Muscle of back (tissue), 3 donors: ENCODE measurements at regions not wholly inside any gene's neighbourhood (a gene's known extent, or its start where the extent isn't known, plus 50 kb on each side); places are given as distances from the start of the nearest gene placed in this dataset.

Source experiments
- DNase-seq, 3 donors: peaks; one replicate each; pipeline versions ENCODE4 v3.0.0 to v3.0.0-alpha.2; 2013

DNA sequence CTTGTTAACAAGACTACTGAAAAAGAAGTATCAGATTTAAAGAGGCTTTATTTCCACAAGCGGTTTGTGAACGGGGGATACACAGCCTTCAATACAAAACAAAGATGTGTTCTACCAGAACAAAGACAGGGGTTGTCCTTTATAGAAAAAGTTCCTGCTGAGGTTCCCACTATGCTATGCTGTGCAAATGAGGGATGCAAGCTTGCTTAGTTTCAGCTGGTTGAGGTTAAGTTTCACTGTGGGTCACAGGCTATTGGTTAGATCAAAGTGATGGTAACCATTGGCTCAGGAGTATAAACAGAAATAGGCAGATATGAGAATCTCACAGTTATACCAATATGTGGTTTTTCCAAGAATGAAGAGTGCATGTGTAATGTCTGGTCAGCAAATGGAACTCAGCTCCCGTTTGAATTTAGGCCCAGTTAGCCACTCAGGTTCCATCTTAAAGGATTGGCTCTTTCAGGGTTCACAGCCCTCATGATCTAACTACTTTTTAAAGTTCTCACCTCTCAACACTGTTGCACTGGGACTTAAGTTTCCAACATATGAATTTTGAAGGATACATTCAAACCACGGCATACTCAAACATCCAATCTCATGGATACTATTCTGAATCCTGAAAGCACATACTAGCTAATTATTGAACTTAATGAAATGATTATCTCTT is 215.4 kb upstream of the DCN start:
- DNase-seq: no peak

DNA sequence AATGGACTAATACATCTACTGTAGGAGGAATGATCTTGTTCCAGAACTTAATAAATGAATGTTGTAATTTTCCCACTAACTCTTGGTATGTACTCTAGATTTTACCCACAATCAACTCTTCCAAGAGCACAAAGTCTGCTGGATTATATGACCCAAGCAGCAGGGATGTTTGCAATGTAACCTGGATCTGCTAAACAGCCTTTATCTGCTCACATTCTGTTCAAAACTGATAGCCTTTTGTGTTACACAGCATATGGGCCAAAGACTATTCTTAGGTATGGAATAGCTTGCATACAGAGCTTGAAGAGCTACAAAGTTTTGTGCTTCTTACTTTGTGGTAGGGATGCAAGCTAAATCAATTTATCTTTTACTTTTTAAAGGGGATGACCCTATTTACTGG is 213.7 kb upstream of the DCN start:
- no peak for DNase-seq

DNA sequence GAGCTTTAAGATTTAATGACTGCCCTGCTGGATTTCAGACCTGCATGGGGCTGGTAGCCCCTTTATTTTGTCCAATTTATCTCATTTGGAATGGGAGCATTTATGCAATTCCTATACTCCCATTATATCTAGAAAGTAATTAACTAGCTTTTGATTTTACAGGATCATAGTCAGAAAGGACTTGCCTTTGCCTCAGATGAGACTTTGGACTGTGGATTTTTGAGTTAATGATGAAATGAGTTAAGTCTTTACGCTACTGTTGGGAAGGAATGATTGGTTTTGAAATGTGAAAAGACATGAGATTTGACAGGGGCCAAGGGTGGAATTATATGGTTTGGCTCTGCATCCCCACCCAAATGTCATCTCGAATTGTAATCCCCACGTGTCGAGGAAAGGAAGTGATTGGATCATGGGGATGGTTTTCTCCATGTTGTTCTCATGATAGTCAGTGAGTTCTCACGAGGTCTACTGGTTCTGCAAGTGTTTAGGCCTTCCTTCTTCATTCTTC is 213.1 kb upstream of the DCN start:
- DNase-seq: no peak

DNA sequence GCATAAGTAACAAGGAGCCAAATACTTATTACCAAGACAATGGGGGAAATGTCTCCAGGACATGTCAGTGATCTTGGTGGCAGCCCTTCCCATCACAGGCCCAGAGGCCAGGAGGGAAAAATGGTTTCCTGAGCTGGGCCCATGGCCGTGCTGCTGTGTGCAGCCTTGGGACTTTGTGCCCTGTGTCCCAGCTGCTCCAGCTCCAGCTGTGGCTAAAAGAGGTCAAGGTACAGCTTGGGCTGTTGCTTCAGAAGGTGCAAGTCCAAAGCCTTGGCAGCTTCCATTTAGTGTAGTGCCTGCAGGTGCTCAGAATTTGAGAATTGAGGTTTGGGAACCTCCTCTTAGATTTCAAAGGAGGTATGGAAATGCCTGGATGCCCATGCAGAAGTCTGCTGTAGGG is 212.3 kb upstream of the DCN start:
- DNase-seq: no peak

DNA sequence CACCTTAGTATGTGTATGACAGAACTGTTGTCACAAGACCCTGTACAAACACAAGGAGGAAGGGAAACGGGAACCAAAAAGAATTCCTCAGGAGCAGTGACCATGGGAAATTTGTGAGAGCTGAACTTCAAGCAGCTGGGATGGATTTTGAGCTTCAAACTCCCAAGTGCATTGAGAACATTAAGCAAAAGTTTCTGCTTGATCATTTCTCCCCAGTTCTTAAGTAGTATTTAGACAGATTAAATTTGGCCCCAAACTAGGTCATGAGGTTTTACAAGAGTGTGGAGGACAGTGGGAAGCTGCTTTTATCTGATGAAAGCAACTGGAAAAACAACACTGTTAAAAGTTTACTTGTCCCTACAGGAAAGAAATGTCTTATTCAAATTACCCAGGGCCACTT is 206.0 kb upstream of the DCN start:
- no peak for DNase-seq

DNA sequence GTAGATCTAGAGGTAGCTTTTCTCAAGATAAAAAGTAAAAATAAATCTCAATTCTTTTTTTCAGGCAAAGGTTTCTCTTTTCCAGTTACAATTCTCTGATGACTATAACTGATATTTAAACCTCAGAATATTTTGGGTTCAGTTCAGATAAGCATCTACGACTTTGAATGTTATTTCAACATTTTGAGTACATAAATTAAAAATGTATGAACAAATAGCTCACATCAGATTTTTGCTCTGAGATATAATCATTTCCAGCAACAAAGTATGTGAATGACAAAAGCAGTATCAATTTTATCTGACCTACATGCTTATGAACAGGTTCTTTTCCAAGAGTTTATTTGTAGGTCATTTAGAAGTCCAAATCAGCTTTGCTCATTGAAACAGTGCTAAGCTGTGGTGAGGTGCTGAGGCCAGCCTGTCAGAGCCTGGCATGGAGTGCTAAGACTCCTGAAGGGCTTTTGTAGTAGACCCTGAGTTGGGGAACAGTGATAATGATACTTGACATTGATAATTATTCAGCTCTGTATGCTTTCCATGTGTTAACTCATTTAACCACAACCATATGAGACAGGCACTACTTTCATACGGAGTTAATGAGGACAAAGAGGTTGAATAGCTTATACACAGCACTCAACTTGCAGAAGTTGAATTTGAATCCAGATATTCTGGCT is 205.0 kb upstream of the DCN start:
- no peak for DNase-seq

DNA sequence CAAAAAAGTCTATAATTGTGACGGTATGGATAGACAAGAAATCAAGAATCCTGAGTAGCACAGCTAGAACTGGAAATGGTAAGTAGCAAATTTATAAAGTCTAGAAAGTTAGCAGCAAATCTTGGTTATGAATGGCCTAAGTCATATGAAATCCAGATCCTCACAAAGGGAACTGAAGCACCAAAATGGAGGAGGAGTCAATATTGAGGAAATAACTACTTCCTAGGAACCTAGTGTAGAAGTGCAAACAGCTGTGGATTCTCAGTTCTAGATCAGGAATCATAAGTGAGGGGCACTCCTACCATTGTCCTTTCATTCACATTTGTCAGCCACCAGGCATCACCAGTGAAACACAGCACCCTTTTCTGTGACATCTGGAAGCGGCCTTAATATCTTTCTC is 202.2 kb upstream of the DCN start:
- no peak for DNase-seq

DNA sequence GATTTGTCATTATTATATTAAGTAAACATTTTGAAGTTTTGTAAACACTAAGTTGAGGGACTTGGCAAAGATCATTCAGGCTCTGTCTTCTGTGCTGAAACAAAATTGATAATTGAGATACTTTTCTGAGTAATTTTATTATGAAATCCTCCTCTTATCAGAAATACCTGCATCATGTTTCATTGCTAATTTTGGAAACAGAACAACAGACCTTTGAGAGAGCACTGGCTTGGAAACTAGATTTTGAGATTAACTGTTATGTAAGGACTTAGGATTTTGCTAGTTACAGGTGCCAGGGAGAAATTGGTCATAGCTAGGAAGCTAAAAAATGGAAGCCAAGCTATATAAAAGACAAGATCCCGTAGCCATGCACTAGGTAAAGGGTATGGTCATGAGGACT is 201.7 kb upstream of the DCN start:
- DNase-seq: no peak

DNA sequence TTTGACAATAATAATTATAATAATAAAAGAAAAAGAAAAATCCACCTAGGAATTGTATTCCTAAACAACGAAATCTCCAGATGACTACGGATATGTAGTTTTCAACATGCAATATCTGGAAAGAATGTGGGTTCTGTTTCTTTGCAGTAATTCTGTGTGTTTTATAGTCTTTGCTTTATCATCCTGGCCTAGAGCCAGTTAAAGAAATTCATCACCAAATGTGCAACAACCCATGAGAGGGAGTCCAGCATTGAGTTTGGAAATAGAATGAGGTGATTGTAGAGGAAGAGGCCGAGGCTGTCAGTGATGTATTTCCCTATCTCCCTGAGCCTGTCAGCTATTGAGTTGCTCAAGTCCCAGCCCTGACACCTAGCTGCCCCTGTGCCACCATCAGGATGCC is 200.5 kb upstream of the DCN start:
- peak in 1 of 3 donors; percentile 24 for DNase-seq

DNA sequence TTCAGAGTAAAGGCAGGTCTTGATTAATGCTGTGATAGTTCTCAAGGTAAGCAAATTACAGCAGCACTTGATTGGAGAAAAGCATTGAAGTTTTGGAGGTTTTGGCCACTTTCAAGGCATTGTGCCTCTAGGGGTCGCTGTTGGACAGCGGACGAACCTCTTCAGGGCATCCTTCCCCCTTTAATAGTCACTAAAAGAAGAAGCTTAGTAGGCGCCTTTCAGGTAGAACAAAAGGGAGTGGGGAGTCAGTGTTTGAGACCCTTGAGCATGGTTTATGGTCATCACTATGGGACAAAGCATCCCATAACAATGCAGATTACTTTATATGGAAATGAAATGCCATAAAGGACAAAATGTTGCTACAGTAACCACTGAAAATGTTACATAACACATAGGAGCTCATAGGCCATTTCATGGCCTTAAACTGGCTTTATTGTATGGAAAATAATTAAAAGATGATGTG is 199.5 kb upstream of the DCN start:
- DNase-seq: peak; percentile 85 to 95 (median 92)

DNA sequence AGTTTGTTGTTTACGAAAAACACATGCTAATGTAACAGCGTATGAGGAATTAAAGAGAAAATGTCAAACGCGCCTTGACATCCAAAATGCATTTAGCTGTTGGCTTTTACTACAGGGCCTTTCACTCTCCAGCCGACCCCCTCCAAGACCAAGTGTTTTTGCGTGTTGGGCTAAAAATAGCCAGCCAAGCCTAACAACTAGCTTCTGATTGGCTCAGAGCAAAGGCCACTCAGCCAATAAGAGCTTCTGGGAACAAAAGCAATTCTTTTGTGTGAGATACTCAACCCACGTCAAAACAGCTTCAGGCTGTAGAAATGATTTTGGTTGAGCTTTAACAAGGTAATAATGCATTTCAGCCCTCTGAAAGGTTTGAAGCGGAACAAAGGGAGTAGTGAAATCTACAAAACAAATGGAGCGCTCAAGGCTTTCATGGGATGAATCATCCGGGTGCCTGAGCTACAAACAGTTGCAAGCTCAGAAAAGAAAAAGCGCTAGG is 198.7 kb upstream of the DCN start:
- peak; percentile 91 to 97 (median 93) for DNase-seq

DNA sequence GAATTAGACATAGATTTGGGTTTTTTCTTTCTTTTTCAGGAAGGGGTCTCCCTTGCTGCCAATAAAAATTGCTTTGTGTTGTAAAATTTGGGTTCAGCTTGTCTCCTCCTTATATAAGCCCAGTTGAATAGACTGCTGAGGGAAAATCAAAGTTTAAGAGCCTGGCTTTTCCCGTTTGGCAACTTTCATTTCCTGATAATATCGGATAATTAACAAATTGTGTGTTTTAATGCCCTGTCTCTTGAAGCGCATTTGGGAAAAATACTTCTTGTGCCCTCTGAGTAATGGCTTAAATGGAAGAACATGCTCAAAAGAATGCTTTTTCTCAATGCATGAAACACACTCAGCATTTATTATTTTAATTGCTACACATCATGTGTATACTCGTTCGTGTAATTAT is 198.0 kb upstream of the DCN start:
- peak in 1 of 3 donors; percentile 44 for DNase-seq

DNA sequence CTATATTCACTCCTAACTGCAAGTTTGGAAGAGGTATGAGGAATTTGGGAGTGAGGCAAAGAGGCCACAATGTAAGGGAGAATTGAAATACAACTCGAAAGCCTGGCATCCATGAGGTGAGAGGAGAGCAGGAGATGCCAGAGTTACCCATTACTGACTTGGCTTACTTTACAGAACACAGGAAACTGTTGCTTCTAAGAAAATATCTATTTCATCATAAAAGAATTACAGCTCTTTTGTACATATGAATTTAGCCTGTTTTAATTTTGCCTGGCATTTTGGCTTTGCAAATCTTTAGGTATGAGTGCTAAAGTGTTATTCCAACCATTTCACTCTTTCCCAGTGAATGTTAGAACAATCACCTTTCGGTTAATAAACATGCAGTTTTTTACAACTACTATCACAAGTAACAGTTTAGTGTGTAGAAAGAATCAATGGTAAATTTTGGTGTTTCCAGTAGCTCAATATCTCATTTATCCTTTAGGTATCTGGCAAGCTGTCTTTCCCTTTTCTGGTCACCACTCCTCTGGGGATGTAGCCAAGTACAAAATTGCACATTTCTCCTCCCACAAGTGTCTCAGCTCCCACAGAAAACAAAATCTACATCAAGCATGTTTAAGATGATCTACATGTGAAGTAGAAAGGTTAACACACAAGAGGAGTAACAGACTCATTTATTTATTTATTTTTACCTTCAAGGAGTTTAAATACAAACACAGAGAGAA is 196.6 kb upstream of the DCN start:
- DNase-seq: no peak

DNA sequence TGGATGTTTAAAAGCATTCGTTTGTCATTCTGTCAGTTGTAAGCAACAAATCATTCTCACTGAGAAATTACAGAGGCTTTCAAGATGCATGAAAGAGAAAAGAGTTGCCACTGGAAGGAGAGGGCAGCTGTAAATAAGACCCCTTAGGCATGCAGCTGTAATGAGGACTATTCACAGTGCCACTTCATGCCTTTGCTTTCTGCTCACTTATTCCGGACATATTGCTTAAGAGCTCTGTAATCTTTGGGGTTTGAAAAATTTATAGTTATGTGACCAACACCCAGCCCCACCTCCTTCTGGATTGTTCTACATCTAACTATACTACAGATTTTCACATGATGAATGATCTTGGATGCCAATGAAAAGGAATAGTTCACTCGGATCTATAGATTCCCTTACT is 194.8 kb upstream of the DCN start:
- DNase-seq: no peak

DNA sequence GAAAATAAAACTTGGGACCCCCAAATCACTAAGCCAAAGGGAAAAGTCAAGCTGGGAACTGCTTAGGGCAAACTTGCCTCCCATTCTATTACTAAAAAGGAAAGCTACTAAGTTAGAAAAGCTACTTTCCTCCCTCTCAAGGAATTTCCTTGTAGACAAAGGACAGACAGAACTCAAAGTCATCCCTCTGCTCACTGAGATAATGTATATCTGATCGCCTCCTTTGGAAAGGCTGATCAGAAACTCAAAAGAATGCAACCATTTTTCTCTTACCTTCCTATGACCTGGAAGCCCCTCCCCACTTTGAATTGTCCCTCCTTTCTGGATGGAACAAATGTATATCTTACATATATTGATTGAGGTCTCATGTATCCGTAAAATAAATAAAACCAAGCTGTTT is 190.5 kb upstream of the DCN start:
- no peak for DNase-seq

DNA sequence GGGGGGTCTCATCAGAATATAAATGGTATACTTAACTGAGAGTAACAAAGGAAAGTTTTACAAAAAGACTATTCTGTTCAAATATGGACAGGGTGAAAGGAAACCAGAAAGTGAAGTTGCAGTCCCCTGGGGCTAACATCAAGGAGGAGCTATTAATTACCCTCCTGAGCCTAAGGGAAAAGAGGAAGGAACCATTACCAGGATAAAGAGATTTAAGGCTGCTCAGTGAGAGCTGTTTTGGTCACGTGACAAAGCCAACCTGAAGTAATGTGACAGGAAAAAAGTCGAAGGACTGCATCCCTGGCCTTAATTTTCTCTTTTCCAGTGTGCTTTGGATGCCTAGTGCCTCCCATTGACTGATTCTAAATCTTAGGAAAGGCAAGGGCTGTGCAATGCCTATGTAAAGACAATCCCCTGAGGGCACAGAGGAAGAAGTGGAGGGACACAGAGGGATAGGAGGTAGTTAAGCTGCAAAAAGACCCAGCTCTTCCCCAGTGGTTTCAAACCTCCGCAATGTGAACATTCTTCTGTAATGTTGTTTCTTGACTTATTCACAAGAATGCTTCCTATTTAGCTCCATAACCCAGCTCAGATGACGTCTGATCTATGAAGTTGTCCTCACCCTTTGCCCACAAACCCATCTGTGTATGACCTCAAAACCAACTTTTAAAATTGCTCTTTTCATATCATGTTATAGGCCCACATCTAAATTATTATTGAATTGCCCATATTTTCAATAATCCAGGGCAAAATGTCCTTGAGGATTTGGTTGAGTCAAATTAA is 187.7 kb upstream of the DCN start:
- no peak for DNase-seq

DNA sequence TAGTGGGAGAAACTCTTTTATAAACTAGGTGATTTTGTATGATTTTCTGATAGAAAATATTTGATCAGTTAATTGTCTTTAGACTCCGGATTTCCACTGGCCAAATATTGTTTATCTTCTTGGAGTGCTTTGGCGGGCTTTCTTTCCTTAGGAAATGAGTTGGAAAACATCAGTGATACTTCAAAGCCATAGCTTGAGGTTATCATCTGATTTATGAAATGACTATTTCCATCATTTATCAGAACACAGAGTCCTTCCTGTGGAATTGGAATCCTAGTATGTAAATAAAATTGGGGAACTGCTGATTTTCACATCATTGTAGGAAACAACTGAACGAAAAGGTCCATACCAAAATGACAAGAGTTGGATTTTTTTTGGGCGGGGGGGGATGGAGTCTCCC is 186.0 kb upstream of the DCN start:
- DNase-seq: no peak

DNA sequence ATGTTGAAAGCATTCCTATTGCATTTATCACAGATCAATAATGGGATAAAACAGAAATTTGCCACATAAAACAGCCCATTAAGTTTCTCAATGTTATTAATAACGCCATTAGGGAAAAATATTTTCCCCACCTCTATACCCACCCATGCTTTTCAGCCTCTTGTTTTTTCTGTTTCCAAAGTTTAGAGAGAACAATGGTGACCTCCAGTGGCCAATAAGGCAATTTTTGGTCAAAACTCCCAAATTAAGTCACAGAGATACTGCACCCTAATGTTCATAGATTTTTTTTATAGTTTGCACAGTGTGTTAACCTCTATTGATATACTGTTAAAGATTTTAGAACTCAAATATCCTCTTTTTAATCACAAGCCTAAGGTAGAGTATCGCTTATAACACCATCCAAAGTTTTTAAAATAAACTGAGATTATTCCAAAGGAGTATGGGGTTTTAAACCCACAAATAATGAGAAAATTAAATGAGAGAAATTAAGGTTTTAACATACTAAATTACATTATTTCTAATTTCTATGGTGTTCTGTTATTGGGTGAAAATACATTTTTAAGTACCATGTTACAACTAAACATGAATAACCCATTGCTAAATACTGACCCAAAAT is 184.7 kb upstream of the DCN start:
- peak in 1 of 3 donors; percentile 52 for DNase-seq

DNA sequence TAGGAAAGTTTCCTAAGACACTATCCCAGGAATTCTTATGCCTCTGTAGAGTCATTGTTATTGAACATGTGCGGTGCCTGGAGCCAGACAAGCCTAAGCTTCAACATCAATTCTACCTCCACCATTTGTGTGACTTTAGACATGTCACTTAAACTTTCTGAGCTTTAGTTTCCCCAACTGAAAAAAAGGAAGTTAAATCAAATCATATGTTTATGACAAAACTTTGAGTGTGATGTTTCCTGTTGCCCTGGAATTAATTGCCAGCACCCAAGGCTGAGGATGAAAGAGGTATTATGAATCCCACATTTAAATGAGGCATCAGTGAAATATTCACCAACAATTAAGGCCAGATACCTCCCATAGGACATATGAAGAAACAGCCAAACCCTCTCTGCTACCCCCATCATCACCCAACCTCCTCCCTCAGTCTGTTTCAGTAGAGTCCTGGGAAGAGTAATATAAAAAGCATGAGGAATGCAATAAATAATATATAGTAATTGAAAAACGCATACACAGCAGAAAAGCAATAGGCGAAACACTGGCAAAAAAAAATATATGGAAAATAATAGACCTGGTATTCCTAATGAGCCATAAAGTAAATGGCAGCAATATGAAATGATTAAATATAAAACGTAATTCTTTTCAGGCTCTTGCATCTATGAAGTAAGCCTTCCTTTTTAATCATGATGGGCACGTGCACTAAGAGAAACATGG is 182.0 kb upstream of the DCN start:
- peak in 1 of 3 donors; percentile 38 for DNase-seq

DNA sequence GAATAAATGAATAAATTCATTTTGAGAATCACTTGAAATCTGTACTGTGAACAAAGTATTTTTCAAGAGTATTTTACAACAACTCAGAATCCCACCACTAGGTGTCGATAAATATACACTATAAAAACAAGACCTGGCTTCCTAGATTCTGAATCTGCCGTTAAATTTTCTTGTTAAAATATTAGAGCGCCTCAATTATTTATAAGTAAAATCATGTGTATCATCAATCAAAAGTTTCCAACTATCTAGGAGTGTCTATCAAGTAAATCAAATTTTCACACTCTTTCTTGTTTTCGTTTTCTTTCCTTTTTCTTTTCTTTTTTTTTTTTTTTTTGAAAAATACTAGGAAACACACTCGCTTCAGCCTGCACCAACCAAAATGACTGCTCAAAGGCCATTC is 179.2 kb upstream of the DCN start:
- peak; percentile 43 to 69 (median 58) for DNase-seq

DNA sequence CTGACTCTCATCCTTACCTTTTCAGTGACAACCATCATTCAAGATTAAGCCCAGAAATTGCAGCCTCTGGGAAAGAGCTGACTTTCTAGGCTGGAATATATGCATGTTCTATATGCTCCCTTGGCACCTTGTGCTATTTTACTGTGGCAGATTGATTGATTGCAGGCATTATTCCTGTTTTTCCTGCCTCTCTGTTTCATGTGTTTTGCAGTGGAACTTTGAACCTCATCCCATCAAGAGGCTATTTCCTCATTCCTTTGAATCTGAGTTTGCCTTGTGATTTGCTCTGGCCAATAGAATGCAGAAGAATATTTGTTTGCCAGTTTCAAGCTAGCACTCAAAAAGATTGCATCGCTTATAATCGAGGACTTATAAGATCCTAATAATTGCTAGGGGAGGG is 174.8 kb upstream of the DCN start:
- no peak for DNase-seq
